Skeletal muscle cell (primary cell): ENCODE measurements at regions not wholly inside any gene's neighbourhood (a gene's known extent, or its start where the extent isn't known, plus 50 kb on each side); places are given as distances from the start of the nearest gene placed in this dataset.
"Not testable (repeated sequence)": the region's sequence is repeated elsewhere in the genome, so short reads cannot be mapped to it uniquely, and the experiment has no call there.

Experiments
- DNase-seq: peaks from one replicate; pipeline ENCODE4 v3.0.0-alpha.2; 2010; ENCODE audit warnings: low read depth
- H3K4me3 ChIP-seq: 2 replicates; pipeline ENCODE4 v1.5.1; 2011; ENCODE audit warnings: low read depth, mild to moderate bottlenecking, control low read depth, low read length, moderate library complexity

DNA sequence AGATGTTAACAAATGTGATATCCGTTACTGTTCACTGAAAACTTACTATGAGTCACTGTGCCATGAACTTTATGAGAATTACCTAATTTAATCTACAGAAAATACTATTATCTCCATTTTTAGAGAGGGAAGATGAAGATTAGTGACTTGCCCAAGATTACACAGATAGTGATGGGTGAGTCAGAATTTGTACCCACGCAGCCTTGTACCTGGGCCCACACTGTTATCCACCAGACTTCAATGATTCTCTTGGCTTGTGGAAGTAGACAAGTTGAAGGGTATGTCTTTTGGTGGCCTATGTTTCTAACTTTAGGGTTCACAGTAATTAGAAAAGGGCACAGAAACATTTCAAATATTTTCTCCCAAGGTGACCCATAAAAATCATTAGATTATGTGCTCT lies 472.5 kb upstream of the NR3C2 start:
- no peak for DNase-seq
- H3K4me3 ChIP-seq: no peak overlapping the region

GRCh38 chr4:148914301-148914700 lies 472.1 kb upstream of the NR3C2 start:
- no peak overlapping the region for H3K4me3 ChIP-seq
- no peak for DNase-seq

DNA sequence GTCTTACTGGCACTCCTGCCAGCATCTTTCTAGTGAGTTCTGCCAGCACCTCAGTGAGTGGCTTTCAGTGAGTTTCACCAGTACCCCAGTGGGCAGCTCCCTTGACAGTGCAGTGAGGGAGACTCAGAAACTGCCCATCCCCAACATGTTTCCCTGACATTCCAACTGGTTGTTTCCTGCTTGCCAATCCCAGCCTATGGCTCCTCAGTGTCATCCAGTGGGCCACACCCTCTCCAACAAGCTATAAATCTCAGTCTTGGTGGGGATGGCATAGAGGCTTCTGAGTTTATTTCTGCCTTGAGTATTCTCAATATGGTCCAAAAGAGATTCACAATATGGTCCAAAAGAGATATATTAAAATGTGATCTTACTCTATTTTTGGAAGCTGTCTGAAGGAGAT lies 461.2 kb upstream of the NR3C2 start:
- no peak for DNase-seq
- no peak overlapping the region for H3K4me3 ChIP-seq

GRCh38 chr4:148901075-148901705 lies 459.0 kb upstream of the NR3C2 start:
- no peak overlapping the region for H3K4me3 ChIP-seq
- no peak for DNase-seq

- not testable (repeated sequence) for H3K4me3 ChIP-seq, DNase-seq
Observed at GRCh38 chr4:148898139-148898538, 455.9 kb upstream of the NR3C2 start.

DNA sequence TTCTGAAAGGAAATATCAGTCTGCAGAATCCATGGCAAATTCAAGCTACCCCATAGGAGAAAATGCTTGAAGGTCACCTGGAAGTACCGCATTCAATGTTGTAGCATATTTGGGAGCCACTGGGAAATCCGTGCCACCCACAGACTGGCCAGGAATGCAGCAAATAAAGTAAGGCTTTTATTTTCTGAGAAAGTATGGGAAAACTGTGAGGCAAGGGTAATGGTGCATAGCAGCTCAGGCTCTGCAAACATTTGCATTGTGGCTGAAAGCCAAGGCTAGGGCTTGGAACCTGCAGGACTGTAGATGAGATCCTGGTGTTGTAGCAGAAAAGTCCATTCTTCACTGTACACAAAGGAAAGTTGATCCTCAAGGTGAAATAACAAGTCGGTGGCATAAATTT lies 450.9 kb upstream of the NR3C2 start:
- no peak for DNase-seq
- H3K4me3 ChIP-seq: no peak overlapping the region

GRCh38 chr4:148883891-148884290 lies 441.7 kb upstream of the NR3C2 start:
- H3K4me3 ChIP-seq: no peak overlapping the region
- DNase-seq: no peak

DNA sequence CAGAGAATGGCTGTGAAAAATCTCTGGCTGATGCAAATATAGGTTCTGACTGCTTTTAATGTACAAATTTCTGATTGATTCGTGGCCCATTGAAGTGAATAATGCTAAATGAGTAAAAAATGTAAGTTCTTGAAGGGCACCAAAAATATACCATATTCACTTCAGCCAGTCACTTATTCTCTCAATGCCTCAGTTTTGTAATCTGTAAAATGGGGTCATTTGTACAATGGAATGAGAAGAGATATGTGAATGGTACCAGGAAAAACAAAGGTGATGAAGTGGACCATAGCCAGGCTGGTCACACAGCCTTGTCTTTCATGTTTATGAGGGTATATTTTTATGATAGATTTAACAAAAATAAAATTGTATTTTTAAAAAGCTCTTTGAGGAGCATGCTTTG lies 441.2 kb upstream of the NR3C2 start:
- DNase-seq: no peak
- no peak overlapping the region for H3K4me3 ChIP-seq

DNA sequence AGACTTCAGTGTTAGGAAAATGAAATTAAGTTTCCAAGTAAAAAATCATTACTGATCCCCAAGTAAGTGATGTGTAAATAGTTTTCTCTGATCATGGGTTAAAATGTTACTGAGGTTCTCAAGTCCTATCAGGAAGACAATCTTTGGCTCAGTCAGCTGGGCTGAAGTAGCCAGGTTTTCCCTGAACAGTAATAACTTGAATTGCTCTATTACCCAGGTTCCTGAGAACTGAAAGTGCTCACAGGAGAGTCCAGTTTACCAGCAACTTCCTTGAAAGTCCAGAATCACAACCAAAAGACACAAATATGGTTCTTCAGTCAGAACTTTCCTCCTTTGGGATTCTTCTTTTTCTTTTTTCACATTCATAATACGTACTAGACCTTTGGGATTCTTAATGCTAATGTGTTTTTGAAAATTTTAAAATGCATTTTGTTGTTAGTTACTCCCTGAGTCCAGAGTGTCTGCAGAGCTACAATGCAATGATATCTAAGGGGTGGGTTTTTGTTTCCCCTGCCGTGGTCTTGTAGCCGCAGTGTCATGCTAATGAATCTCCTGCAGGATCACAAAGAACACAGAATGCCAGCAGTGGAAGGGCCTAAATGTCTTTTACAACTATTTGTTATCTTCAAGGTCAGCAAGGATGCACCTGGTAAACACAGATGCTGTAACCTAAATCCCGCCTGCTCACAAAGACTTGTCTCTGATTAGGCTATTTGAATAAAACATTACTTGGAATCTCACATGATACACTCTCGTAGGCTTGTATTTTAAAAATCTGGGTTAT lies 439.8 kb upstream of the NR3C2 start:
- no peak for DNase-seq
- H3K4me3 ChIP-seq: no peak overlapping the region

GRCh38 chr4:148874331-148874730 lies 432.1 kb upstream of the NR3C2 start:
- DNase-seq: no peak
- H3K4me3 ChIP-seq: no peak overlapping the region

- DNase-seq: no peak
- H3K4me3 ChIP-seq: no peak overlapping the region
Observed at GRCh38 chr4:148868191-148868590, 426.0 kb upstream of the NR3C2 start.

DNA sequence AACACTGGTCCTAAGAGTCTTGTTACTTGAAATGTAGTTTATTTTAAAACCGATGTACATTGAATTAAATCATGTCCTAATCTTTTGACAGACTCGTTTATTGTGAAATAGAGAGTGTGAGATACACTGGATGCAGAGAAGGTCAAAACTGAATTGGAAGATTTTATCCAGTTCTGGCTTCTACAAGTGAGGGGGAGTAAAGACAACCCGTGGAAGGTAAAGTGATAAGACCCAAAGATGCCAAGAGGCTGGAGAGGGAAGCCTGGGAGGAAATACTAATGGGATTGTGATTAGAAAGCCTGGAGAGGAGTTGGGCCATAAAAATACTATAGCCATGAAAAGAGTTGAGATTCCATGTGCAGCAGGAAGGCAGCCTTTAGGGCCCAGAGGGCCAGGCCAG lies 424.5 kb upstream of the NR3C2 start:
- no peak overlapping the region for H3K4me3 ChIP-seq
- no peak for DNase-seq

- DNase-seq: no peak
- no peak overlapping the region for H3K4me3 ChIP-seq
Observed at GRCh38 chr4:148857973-148858534, 415.8 kb upstream of the NR3C2 start.

DNA sequence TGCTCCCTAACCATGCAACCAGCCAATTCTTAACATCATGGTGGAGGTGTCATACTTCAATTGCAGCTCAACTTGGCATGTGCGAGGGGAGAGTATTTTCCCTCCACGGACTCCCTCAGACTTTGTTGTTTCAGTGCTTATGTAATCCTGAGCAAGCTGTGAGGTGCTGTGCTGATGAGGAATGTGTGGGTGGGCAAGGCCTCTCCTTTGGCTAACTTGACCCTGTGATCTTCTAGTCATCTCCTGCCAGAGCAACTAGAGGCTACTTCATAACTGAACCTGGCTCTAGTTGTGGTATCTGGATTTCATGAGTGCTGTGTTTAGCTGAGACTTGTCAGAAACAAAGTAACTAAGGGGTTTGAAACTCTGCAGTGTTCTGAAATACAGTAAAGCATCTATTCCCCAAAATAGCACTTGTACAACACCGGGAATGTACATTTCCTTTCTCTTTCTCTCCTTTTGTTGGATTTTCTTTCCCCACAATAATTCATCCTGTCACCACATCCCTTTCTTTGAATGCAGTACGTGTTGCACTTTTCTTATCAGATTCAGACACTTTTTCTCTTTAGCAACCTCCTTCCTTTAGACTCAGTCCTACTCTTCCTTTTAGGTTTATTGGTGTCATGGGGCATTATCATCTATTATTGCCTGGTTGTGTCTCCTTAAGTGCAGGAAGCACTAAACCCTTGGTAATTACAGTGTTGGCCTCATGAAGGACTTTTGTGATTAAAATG lies 415.2 kb upstream of the NR3C2 start:
- peak; percentile 62 for DNase-seq
- H3K4me3 ChIP-seq: no peak overlapping the region

DNA sequence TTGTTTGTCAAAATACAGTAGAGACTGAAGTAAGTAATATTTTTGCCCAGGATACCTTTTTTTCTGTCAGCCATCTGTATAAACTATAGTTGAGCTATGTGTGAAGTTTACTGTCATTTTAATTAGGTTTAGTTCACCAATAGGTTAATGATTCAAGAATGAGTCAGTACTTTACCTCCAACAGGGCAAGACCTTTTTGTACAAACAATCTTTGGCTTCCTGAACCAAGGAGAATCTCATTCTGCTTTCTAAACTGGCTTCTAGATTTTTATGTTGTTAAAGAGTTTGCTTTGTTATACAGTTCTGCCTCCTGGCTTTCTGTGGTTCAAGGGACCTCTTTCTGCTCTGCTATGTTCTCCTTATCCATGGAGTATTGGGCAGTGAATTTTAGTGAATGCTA lies 412.0 kb upstream of the NR3C2 start:
- no peak overlapping the region for H3K4me3 ChIP-seq
- no peak for DNase-seq

- DNase-seq: no peak
- H3K4me3 ChIP-seq: no peak overlapping the region
Observed at GRCh38 chr4:148852092-148852699, 410.0 kb upstream of the NR3C2 start.

- no peak for DNase-seq
- no peak overlapping the region for H3K4me3 ChIP-seq
Observed at GRCh38 chr4:148850257-148850995, 408.2 kb upstream of the NR3C2 start.

DNA sequence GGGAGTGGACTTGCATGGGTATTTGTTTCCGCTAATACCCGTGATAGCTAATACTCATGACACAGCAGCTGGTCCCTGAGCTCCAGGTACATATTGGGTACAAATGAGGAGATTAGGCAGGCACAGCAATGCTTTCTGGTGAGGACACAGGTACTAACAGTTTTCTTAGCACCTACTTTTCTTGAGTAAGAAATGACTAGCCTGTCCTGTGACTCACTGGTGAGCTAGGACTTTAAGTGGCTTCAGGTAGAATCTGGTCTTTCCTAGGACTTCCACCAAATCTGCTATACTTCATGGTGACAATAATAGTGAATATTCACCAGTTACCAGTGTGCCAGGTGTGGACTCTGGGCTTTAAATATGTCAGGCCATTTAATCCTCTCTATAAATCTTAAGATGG lies 407.4 kb upstream of the NR3C2 start:
- DNase-seq: no peak
- H3K4me3 ChIP-seq: no peak overlapping the region

DNA sequence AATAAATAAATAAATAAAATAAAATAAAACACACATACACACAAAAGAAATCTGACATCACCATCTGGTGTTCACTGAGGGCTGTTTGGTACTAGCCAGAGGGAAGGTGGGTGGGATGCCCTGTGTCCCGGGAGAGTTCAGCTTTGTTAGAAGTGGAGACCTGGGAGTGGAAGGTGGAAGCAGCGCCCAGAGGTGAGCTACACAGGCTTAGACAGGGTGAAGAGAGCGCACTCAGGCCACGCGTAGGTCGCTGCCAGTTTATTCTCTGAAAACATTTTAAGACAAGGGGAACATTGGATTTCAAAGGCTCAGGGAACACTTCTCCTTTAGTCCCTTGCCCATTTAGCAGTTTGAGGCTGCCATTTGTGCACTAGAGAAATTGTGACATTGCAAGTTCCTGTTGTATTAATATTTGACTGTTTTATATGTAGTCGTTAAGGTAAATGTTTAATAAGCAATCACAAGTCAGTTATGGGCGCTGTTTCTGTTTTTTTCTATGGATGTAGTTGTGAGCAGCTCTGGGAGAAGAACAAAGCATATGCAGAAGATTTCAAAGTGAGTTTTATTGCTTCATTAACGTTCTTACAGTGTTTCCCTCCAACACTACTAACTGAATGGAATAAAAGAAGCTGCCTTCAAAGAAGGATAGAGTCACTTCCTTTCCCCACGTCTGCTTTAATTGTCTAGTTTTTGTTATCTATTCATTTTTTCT lies 405.5 kb upstream of the NR3C2 start:
- DNase-seq: no peak
- no peak overlapping the region for H3K4me3 ChIP-seq
